ENCODE measurements at regions not wholly inside any gene's neighbourhood (a gene's known extent, or its start where the extent isn't known, plus 50 kb on each side); places are given as distances from the start of the nearest gene placed in this dataset.
"Not testable (repeated sequence)": the region's sequence is repeated elsewhere in the genome, so short reads cannot be mapped to it uniquely, and the experiment has no call there.

- DNase-seq: no peak
Measured at GRCh38 chr3:69688400-69688799, 50.9 kb upstream of the MITF start.

DNA sequence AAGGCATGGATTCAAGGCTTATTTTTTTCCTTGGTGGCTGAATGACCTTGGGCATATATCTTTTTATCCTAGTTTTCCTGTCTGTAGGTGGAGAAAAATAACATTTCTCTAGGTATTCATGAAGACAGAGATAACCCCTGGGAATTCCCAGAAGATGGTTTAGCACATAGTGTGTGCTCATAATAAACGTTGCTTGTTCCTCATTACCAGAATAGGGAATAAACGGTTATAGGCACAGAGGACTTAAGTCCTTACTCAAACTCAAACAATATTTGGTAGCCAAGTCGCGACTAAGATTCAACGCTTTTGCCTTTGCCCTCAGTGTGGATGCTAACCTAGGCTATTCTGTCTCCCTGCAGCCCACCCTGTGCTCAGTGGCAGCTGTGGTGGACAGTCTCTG, 51.6 kb upstream of the MITF start:
- DNase-seq: no peak

DNA sequence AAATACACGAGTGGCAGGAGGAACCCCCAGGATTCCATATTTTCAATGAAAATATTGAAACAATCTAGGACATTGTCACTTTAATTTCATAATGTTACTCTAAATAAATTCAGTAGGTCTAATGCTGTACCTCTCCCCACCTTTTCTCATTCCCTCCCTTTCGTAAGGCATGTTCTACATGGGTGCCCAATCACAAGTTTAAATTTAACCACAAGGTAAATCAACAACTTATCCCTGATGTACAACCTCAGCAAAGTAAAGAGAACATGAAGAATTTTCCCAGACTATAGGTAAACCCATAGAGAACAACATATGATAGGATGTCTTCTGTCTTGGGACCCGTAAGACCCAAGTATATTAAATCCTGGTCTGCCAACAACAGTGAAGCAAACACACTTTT, 53.2 kb upstream of the MITF start:
- DNase-seq: no peak

DNA sequence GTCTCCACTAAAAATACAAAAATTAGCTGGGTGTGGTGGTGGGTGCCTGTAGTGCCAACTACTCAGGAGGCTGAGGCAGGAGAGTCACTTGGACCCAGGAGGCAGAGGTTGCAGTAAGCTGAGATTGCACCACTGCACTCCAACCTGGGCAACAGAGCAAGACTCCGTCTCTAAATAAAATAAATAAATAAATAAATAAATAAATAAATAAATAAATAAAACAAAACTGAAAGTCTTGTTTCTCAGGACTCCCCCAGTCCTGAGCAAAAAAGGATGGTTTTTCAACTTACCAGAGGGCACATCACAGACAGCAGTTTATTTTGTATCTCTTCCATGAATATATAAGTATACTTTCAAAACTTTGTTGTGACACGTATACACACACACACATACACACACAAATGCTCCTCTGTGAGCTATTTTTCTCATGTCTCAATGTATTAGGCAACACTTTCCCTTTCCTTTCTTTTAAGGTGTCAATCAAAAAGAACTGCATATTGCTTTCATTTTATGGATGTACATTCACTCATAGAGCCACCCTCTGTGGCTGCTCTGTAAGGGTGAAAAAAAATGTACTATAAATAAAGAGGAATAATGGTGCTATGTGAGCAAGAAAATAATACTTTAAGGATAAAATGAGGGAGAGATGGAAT, 54.8 kb upstream of the MITF start:
- DNase-seq: no peak

GRCh38 chr3:69683082-69683806, 56.0 kb upstream of the MITF start:
- DNase-seq: peak; percentile 37

DNA sequence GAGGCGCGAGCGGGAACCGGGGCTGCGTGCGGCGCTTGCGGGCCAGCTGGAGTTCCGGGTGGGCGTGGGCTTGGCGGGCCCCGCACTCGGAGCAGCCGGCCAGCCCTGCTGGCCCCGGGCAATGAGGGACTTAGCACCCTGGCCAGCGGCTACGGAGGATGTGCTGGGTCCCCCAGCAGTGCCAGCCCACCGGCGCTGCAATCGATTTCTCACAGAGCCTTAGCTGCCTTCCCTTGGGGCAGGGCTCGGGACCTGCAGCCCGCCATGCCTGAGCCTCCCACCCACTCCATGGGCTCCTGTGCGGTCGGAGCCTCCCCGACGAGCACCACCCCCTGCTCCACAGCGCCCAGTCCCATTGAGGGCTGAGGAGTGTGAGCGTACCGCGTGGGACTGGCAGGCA, 61.8 kb upstream of the MITF start:
- DNase-seq: not testable (repeated sequence)

- no peak for DNase-seq
Measured at GRCh38 chr3:69675786-69676530, 63.3 kb upstream of the MITF start.

DNA sequence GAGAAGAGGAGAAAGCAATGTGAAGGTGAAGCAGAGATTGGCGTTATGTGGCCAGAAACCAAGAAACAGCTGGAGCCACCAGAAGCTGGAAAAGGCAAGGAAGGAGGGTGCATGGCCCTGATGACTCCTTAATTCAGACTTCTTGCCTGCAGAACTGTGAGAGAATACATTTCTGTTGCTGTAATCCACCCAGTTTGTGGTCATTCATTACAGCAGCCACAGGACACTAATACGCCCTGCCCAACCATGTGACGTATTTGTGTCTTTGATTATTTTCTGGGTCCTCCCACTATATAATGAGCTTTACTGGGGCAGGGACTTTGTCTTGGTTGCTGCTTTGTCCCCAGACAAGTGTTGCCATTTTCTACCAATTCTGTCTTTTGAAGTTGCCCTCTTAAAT, 64.5 kb upstream of the MITF start:
- DNase-seq: no peak

DNA sequence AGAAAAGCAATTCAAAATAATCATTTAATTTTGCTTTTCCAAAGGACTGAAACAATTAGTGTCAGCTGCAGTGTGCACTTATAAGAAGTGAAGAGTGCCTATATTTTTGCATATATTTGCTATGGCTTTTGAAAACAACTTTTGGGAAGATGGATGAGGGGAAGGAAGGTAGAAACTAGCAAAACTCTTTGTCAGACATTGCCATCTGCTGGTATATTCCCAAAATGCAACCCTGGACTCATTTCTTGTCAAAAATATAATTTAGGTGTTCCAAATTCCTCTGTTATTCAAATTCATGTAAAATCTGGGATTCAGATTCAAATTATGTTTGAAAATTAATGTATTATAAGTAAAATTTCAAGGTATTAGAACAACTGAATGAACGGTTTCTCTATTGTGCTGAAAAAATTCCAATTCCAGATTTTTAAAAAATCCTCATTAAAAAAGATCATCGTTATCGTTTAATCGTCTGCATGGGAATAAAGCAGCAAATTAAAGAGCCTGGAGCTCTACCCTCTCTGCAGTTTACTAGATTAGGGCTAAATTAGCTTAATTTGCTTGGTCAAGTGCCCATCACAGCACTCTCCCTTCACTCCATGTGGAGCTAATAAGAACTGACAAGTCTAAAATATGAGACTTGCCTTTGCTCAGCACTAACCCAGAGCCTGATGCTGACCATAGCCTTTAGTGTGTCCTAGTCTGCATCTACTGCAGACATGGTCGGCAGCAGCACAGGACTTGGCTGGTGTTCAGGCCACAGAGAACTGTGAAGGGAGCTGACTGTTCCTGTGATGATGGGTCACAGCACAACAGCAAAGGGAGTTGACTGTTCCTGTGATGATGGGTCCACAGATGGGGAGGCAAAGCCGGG, 67.9 kb upstream of the MITF start:
- peak; percentile 55 for DNase-seq

GRCh38 chr3:69669070-69669469, 70.2 kb upstream of the MITF start:
- DNase-seq: peak; percentile 47

GRCh38 chr3:69665026-69665737, 74.1 kb upstream of the MITF start:
- peak; percentile 73 for DNase-seq

GRCh38 chr3:69660631-69661030, 78.6 kb upstream of the MITF start:
- no peak for DNase-seq

- DNase-seq: no peak
Measured at GRCh38 chr3:69659180-69659910, 79.9 kb upstream of the MITF start.

GRCh38 chr3:69658514-69659140, 80.6 kb upstream of the MITF start:
- peak; percentile 2 for DNase-seq

DNA sequence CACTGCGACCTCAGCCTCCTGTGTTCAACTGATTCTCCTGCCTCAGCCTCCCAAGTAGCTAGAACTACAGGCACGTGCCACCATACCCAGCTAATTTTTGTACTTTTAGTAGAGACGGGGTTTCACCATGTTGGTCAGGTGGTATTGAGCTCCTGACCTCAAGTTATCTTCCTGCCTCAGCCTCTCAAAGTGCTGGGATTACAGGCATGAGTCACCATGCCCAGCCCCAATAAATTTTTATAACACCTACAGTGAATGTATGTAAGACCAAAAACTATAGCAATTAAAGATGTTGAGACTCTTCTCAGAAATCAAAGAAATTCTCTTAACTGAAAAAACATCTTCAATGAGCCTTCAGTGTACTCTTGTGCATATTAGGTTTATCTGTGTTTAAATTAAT, 82.2 kb upstream of the MITF start:
- DNase-seq: not testable (repeated sequence)

DNA sequence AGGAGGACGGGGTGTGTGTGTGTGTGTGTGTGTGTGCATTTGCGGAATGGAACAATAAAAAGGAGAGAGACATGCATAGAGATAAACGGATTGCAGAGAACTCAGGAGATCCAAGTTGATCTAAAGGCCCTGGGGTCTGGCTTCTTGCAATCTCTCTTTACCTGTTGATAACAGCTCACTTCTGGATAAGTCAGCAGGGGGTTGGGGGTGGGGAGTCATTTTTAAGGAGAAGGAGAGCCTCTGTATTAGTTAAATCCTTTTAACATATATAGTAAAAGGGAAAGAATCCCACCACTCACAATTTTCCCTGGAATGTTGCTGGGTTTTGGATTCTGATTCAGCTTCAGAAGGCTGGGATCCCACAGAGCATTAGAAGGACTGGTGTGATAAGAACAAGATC, 87.5 kb upstream of the MITF start:
- DNase-seq: no peak

GRCh38 chr3:69650066-69650419, 89.2 kb upstream of the MITF start:
- no peak for DNase-seq

DNA sequence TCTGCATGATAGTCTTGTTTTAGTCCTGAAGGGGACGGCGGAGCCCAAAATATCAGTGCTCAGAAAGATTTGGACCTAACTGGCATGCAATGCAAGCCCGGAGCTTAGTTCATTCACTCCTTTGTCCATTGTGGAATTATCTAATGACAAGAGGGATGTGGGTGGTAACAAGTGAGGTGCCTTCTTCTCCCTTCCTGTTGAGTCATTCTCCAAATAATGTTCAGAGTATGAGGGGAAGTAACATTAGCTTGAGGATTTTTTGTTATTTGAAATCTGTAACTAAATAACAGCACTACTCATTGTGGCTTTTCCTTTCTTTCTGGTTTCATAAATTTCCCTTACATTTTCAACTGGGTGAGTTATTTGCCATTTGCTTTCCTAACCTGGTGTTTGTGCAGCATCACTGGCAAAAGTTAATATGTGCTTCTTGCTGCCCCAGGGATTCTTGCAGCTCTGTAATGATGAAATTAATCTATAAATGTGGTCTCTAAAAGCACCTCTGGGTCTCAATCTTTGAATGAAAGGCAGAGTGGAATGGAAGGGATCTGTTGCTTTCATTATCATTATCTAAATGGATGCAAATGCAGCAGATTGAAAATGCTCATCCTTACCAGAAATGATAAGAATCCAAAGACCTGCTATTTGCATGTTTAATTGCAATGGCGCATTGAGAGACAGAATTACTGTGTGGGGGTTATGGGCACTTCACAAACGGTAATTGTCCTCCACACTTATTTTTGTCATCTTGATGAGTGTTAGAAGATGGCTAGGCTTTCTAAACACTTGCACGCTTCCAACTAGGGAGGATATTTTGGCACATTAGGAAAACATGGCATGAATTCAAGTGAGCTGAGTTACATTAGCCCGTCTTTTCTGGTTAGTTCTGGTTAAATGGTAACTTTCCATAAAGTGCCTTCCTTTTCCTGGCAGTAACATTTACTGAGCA, 89.9 kb upstream of the MITF start:
- peak; percentile 23 for DNase-seq

GRCh38 chr3:69648126-69648525, 91.1 kb upstream of the MITF start:
- DNase-seq: no peak
